Omental fat pad (tissue), 3 donors: ENCODE measurements at regions not wholly inside any gene's neighbourhood (a gene's known extent, or its start where the extent isn't known, plus 50 kb on each side); places are given as distances from the start of the nearest gene placed in this dataset.

ENCODE experiments used
- ATAC-seq: fragments of 150-250 bp; one replicate; pipeline ENCODE4 v1.9.1; 2016; ENCODE audit warnings: mild to moderate bottlenecking, moderate library complexity; ENCODE audit not compliant: low FRiP score
- DNase-seq: peaks from one replicate; pipeline ENCODE4 v3.0.0-alpha.2; 2019; ENCODE audit warnings: low spot score
- CTCF ChIP-seq, 3 donors: fragments of 450-650 bp; IDR thresholded peaks; one replicate each; pipeline ENCODE4 v1.5.1; 2016 to 2017; ENCODE audit warnings: antibody characterized with exemption in 3 of 3, mild to moderate bottlenecking in 3 of 3, moderate library complexity in 2 of 3

GRCh38 chr2:60361498-60361897 is 192.0 kb downstream of the BCL11A start:
- ATAC-seq (no peak), DNase-seq (no peak)
- no peak for TF ChIP-seq CTCF (IDR thresholded peaks at IDR 0.05)

- ATAC-seq: no peak
- DNase-seq: no peak
- TF ChIP-seq CTCF (IDR thresholded peaks at IDR 0.05): no peak
Measured at GRCh38 chr2:60359569-60359968, 193.9 kb downstream of the BCL11A start.

GRCh38 chr2:60358476-60358875 is 195.0 kb downstream of the BCL11A start:
- DNase-seq (no peak), ATAC-seq (no peak)
- TF ChIP-seq CTCF (IDR thresholded peaks at IDR 0.05): no peak

GRCh38 chr2:60357996-60358395 is 195.5 kb downstream of the BCL11A start:
- DNase-seq (no peak), ATAC-seq (no peak)
- no peak for TF ChIP-seq CTCF (IDR thresholded peaks at IDR 0.05)

GRCh38 chr2:60356346-60356745 is 197.1 kb downstream of the BCL11A start:
- TF ChIP-seq CTCF (IDR thresholded peaks at IDR 0.05): no peak
- no peak for DNase-seq
- no peak for ATAC-seq

GRCh38 chr2:60355849-60356261 is 197.6 kb downstream of the BCL11A start:
- TF ChIP-seq CTCF (IDR thresholded peaks at IDR 0.05): no peak
- ATAC-seq (no peak), DNase-seq (no peak)

- ATAC-seq (no peak), DNase-seq (no peak)
- TF ChIP-seq CTCF (IDR thresholded peaks at IDR 0.05): no peak
Measured at GRCh38 chr2:60354713-60355112, 198.7 kb downstream of the BCL11A start.
